Keratinocyte (primary cell): ENCODE measurements at regions not wholly inside any gene's neighbourhood (a gene's known extent, or its start where the extent isn't known, plus 50 kb on each side); places are given as distances from the start of the nearest gene placed in this dataset.

Experiments used
- DNase-seq: peaks from one replicate; pipeline ENCODE4 v3.0.0-alpha.2; 2011; ENCODE audit warnings: low read depth, missing footprints, low spot score
- FAIRE-seq: peaks from 2 replicates; lab custom pipeline; 2011; peaks lifted over from hg19 to GRCh38; lab: Jason Lieb, UNC
- H2AFZ ChIP-seq: 2 replicates; pipeline ENCODE4 v1.6.0; 2012; ENCODE audit warnings: low read length, control low read depth, inconsistent platforms; ENCODE audit not compliant: control insufficient read depth
- H3K27ac ChIP-seq: 2 replicates; pipeline ENCODE4 v1.5.1; 2011; ENCODE audit warnings: low read length; ENCODE audit not compliant: control insufficient read depth, insufficient read depth
- H3K27me3 ChIP-seq: 3 replicates; pipeline ENCODE4 v1.6.0; 2011; ENCODE audit warnings: low read length; ENCODE audit not compliant: control insufficient read depth, insufficient read depth; ENCODE audit errors: extremely low read depth
- H3K36me3 ChIP-seq, 2 experiments: 2 replicates in 1 of 2; 3 replicates in 1 of 2; pipeline ENCODE4 v1.5.1; 2011; ENCODE audit warnings: low read length in 2 of 2, mild to moderate bottlenecking in 1 of 2; ENCODE audit not compliant: control insufficient read depth in 2 of 2, insufficient read depth in 2 of 2; ENCODE audit errors: extremely low read depth in 1 of 2
- H3K4me1 ChIP-seq: 3 replicates; pipeline ENCODE4 v1.5.1; 2011; ENCODE audit warnings: low read length; ENCODE audit not compliant: control insufficient read depth, insufficient read depth; ENCODE audit errors: extremely low read depth
- H3K4me2 ChIP-seq: 3 replicates; pipeline ENCODE4 v1.6.0; 2011; ENCODE audit warnings: low read depth, low read length; ENCODE audit not compliant: control insufficient read depth, insufficient read depth; ENCODE audit errors: extremely low read depth
- H3K4me3 ChIP-seq, 3 experiments: fragments of 200-600 bp in 1 of 3; sonication (generic) in 1 of 3; 2 replicates in 2 of 3; 3 replicates in 1 of 3; pipeline ENCODE4 v1.5.1; 2011 to 2016; ENCODE audit warnings: low read length in 3 of 3, mild to moderate bottlenecking in 3 of 3, control low read depth in 2 of 3, inconsistent platforms in 1 of 3, low read depth in 1 of 3, mixed read lengths in 1 of 3, mixed run types in 1 of 3, moderate library complexity in 1 of 3; ENCODE audit not compliant: control insufficient read depth in 2 of 3, insufficient read depth in 2 of 3; ENCODE audit errors: extremely low read depth in 1 of 3
- H3K79me2 ChIP-seq: 2 replicates; pipeline ENCODE4 v1.6.0; 2012; ENCODE audit warnings: low read length; ENCODE audit not compliant: control insufficient read depth, insufficient read depth
- H3K9ac ChIP-seq: 3 replicates; pipeline ENCODE4 v1.6.0; 2011; ENCODE audit warnings: low read length; ENCODE audit not compliant: control insufficient read depth, insufficient read depth; ENCODE audit errors: extremely low read depth
- H3K9me1 ChIP-seq: 3 replicates; pipeline ENCODE4 v1.6.0; 2011; ENCODE audit warnings: low read length; ENCODE audit not compliant: control insufficient read depth, insufficient read depth; ENCODE audit errors: extremely low read depth
- H3K9me3 ChIP-seq: 2 replicates; pipeline ENCODE4 v1.5.1; 2012; ENCODE audit warnings: low read depth, low read length; ENCODE audit not compliant: control insufficient read depth
- H4K20me1 ChIP-seq: 3 replicates; pipeline ENCODE4 v1.6.0; 2011; ENCODE audit warnings: low read length; ENCODE audit not compliant: control insufficient read depth, insufficient read depth; ENCODE audit errors: extremely low read depth
- CTCF ChIP-seq, 3 experiments: IDR thresholded peaks in 1 of 3; conservative IDR thresholded peaks in 1 of 3; optimal IDR thresholded peaks in 1 of 3; 2 replicates in 2 of 3; 3 replicates in 1 of 3; pipeline versions ENCODE3 to v1.5.1; 2011; ENCODE audit warnings: low read length in 3 of 3, mild to moderate bottlenecking in 3 of 3, moderate library complexity in 2 of 3, control low read depth in 1 of 3, inconsistent platforms in 1 of 3; ENCODE audit not compliant: insufficient read depth in 2 of 3; ENCODE audit errors: extremely low read depth in 1 of 3
- EZH2 ChIP-seq: IDR thresholded peaks from one replicate; pipeline ENCODE4 v1.6.1; 2012; ENCODE audit warnings: inconsistent platforms, mild to moderate bottlenecking, low read length, moderate library complexity
- dilution Hi-C: fragments of 300-500 bp; cut with MboI; formaldehyde crosslinking; loops from one replicate; pipeline ENCODE4 v1.7.0; 2020; ENCODE audit warnings: low sequenced_read_pairs; ENCODE audit not compliant: extremely low pct_ligation_motif_present

- no peaks in the 10 kb centered on the region for H3K36me3 ChIP-seq
- TF ChIP-seq EZH2 (no peak), CTCF (optimal IDR thresholded peaks at IDR 0.05 in 1 of 3, IDR thresholded peaks at IDR 0.05 in 1 of 3, conservative IDR thresholded peaks at IDR 0.05 in 1 of 3; ENCODE audit: extremely low read depth in 1 of 3, insufficient read depth in 2 of 3, low read length in 3 of 3) (no peak)
- no peaks in the 10 kb centered on the region for H3K27me3 ChIP-seq
- H3K9ac ChIP-seq, result no peak overlapping the region
- no peak overlapping the region for H2AFZ ChIP-seq
- DNase-seq (no peak), FAIRE-seq (no peak)
- no peaks in the 10 kb centered on the region for H3K79me2 ChIP-seq
- H3K4me3 ChIP-seq, result no peak overlapping the region
- dilution Hi-C loops, result no loop called here
- H3K4me2 ChIP-seq, result no peak overlapping the region
- no peaks in the 10 kb centered on the region for H4K20me1 ChIP-seq
- H3K9me3 ChIP-seq, result no peaks in the 10 kb centered on the region
- no peaks in the 10 kb centered on the region for H3K4me1 ChIP-seq
- H3K27ac ChIP-seq, result no peak overlapping the region
- no peaks in the 10 kb centered on the region for H3K9me1 ChIP-seq
Measured at GRCh38 chr10:64636461-64636860, 1115.3 kb downstream of the REEP3 start.

GRCh38 chr10:64637939-64638338 is 1116.7 kb downstream of the REEP3 start:
- no peaks in the 10 kb centered on the region for H3K9me3 ChIP-seq
- no peaks in the 10 kb centered on the region for H3K36me3 ChIP-seq
- H2AFZ ChIP-seq, result no peak overlapping the region
- H3K4me3 ChIP-seq, result no peak overlapping the region
- no peaks in the 10 kb centered on the region for H3K4me1 ChIP-seq
- no peak overlapping the region for H3K4me2 ChIP-seq
- no peaks in the 10 kb centered on the region for H3K9me1 ChIP-seq
- dilution Hi-C loops, result no loop called here
- no peaks in the 10 kb centered on the region for H4K20me1 ChIP-seq
- no peak overlapping the region for H3K27ac ChIP-seq
- no peak for TF ChIP-seq EZH2
- TF ChIP-seq CTCF (optimal IDR thresholded peaks at IDR 0.05 in 1 of 3, IDR thresholded peaks at IDR 0.05 in 1 of 3, conservative IDR thresholded peaks at IDR 0.05 in 1 of 3; ENCODE audit: extremely low read depth in 1 of 3, insufficient read depth in 2 of 3, low read length in 3 of 3), result no peak
- no peaks in the 10 kb centered on the region for H3K79me2 ChIP-seq
- DNase-seq, result no peak
- no peak overlapping the region for H3K9ac ChIP-seq
- no peaks in the 10 kb centered on the region for H3K27me3 ChIP-seq
- no peak for FAIRE-seq
